Fibroblast of the aortic adventitia (primary cell): ENCODE measurements at regions not wholly inside any gene's neighbourhood (a gene's known extent, or its start where the extent isn't known, plus 50 kb on each side); places are given as distances from the start of the nearest gene placed in this dataset.

Experiments used
- DNase-seq: peaks from one replicate; pipeline ENCODE4 v3.0.0-alpha.2; 2010; ENCODE audit warnings: low read depth
- H3K4me3 ChIP-seq: 2 replicates; pipeline ENCODE4 v1.5.1; 2011; ENCODE audit warnings: low read depth, mild to moderate bottlenecking, control low read depth, low read length, moderate library complexity
- TF ChIP-seq, protein P1 (sequence below): IDR thresholded peaks from 2 replicates; pipeline ENCODE4 v1.5.1; 2011; ENCODE audit warnings: mild to moderate bottlenecking, low read length, control low read depth, inconsistent platforms; ENCODE audit not compliant: insufficient read depth

- H3K4me3 ChIP-seq: no peak overlapping the region
- peak; percentile 96 for DNase-seq
- TF ChIP-seq, protein P1, sequence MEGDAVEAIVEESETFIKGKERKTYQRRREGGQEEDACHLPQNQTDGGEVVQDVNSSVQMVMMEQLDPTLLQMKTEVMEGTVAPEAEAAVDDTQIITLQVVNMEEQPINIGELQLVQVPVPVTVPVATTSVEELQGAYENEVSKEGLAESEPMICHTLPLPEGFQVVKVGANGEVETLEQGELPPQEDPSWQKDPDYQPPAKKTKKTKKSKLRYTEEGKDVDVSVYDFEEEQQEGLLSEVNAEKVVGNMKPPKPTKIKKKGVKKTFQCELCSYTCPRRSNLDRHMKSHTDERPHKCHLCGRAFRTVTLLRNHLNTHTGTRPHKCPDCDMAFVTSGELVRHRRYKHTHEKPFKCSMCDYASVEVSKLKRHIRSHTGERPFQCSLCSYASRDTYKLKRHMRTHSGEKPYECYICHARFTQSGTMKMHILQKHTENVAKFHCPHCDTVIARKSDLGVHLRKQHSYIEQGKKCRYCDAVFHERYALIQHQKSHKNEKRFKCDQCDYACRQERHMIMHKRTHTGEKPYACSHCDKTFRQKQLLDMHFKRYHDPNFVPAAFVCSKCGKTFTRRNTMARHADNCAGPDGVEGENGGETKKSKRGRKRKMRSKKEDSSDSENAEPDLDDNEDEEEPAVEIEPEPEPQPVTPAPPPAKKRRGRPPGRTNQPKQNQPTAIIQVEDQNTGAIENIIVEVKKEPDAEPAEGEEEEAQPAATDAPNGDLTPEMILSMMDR: peak; percentile 94
Observed at GRCh38 chr1:209354111-209354839, 229.2 kb upstream of the CAMK1G start.

DNA sequence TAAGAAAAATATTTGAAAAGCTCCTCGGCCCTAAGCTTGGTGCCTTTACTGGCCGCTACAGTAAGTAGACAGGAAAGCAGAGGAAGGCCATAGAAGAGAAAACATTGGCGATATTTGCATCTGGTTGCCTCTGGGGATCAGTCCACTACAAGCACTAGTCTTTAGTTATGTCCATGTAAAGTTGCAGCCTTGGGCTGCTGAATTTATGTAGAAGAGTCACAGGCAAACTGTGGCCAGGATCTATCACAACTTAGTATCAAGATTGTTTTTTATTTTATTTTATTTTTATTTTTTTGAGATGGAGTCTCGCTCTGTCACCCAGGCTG is 228.7 kb upstream of the CAMK1G start:
- no peak for DNase-seq
- no peak overlapping the region for H3K4me3 ChIP-seq
- TF ChIP-seq, protein P1: no peak

DNA sequence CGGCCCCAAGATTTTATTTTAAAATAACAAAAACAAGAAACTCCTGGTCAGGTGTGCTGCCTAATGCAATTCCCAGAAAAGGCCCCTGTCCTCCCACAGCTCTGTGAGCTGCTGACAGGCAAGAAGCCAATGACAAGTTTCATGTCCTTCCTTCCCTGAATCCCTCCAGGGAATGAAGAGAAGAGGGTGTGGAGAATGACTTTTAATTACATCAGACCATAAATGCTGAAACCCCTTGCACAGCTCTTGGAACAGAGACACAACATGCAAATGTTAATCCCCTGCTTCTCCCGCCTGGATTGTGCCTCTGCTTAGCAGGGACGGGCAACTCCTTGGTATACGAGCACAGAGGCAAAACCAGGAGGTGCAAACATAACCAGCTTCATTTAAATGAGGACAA is 228.1 kb upstream of the CAMK1G start:
- H3K4me3 ChIP-seq: no peak overlapping the region
- TF ChIP-seq, protein P1: no peak
- DNase-seq: no peak

DNA sequence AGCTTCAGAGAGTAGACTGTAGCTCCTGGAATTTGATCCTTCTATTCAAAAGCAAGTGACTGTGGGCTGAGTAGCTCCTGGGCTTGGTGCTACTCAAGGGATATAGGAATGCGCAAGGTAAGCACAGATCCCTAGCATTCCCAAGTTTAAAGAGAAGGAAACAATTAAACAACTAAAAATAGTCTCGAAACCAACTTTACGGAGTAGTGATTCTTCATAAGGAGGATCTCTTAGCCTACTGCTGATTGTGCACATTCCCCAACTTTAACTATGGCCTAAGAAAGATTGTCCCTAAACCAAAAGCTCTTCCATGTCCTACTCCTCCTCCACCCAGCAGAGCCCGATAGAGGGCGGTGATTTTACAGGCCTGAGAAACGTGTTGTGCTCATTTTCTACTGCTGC is 226.5 kb upstream of the CAMK1G start:
- no peak for DNase-seq
- H3K4me3 ChIP-seq: no peak overlapping the region
- TF ChIP-seq, protein P1: no peak

GRCh38 chr1:209363112-209363511 is 220.4 kb upstream of the CAMK1G start:
- TF ChIP-seq, protein P1: no peak
- H3K4me3 ChIP-seq: no peak overlapping the region

DNA sequence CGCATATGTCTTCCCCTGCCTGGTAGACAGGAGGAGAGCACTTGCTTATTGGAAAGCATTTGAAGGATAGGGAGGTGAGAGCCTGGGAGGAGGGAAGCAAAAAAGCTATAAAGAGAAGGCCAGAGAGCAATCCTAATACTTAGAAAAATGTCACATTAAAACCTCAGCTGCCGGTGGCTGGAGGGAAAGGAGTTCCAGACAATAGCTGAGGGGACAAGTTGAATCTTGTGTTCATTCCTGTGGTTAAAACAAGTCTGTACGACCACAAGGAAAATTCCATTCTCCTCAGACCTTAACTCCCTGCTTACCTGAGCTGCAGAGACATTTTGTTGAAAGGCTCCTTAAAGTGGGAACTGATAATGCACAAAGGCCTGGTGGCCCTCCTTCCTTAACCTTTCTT is 218.8 kb upstream of the CAMK1G start:
- no peak overlapping the region for H3K4me3 ChIP-seq
- TF ChIP-seq, protein P1: no peak
- DNase-seq: no peak

More at GRCh38 chr1:209363112-209363511, 220.4 kb upstream of the CAMK1G start:
- DNase-seq: no peak
